H1 (cell line): ENCODE measurements at regions not wholly inside any gene's neighbourhood (a gene's known extent, or its start where the extent isn't known, plus 50 kb on each side); places are given as distances from the start of the nearest gene placed in this dataset.

ENCODE experiments used
- JUN ChIP-seq: IDR thresholded peaks from 2 replicates; pipeline ENCODE4 v1.6.1; 2011; ENCODE audit warnings: low read depth, mild to moderate bottlenecking, improper control_type of control experiment, low read length

DNA sequence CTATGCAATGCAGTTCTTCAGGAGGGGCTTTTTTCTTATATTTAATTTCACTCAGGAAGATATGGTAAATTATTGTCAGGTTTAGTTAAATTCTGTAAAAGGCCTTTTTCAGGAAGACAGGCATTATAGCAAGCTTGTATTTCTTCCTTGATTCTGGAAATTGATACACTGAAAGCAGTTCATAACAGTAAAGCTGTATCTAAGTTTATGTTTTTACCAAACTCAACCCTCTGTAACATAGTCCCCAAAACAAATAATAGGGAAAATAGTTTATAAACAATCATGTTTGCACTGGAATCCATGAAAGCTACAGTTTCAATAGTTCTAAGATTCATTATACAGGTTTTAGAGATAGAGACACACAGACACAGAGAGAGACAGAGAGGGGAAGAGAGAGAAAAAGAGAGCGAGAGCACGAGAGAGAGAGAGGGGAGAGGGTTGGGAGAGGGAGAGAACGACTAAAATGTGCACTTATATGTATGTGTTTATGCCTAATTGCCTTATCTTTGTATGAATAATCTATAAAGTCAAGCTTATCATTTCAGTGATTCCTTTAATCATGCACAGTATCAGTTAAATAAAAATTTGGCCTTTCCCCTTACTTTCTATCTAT is 454.4 kb downstream of the RFPL4B start (continued):
- TF ChIP-seq JUN = no peak
